ENCODE measurements at regions not wholly inside any gene's neighbourhood (a gene's known extent, or its start where the extent isn't known, plus 50 kb on each side); places are given as distances from the start of the nearest gene placed in this dataset.
"Not testable (repeated sequence)": the region's sequence is repeated elsewhere in the genome, so short reads cannot be mapped to it uniquely, and the experiment has no call there.

DNA sequence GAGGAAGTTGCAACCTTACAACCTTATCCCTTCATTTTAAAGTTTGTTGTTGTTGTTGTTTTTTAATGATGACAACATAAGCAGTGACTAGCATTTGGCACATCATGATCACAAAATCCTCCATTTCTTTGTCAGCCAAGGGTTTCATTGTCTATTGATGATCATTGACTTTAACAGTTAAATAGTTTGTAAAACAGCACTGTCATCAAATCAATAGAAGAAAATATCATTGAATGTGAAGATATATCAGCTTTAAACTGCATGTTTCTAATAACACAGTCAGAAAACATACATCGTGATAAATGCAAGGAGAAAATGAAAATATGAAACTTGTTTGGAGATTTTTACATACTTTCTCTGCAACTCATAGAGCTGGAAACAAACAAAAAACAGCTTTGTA is 922.3 kb upstream of the LRFN5 start:
- peaks cover 0 to 3% of the 10 kb centered on the region in 2 donors for H3K9me3 Mint-ChIP-seq
- no peaks in the 10 kb centered on the region for H3K4me1 Mint-ChIP-seq (ENCODE audit: low read depth)
- H3K4me3 Mint-ChIP-seq, result no peak overlapping the region
- no peaks in the 10 kb centered on the region for H3K36me3 Mint-ChIP-seq (ENCODE audit: insufficient read depth in 2 of 2)
- DNase-seq (no peak), ATAC-seq (replicated peaks in 1 of 2) (no peak)
- no peak overlapping the region for H3K27ac Mint-ChIP-seq
- H3K27me3 Mint-ChIP-seq (ENCODE audit: low read depth), result no peaks in the 10 kb centered on the region

DNA sequence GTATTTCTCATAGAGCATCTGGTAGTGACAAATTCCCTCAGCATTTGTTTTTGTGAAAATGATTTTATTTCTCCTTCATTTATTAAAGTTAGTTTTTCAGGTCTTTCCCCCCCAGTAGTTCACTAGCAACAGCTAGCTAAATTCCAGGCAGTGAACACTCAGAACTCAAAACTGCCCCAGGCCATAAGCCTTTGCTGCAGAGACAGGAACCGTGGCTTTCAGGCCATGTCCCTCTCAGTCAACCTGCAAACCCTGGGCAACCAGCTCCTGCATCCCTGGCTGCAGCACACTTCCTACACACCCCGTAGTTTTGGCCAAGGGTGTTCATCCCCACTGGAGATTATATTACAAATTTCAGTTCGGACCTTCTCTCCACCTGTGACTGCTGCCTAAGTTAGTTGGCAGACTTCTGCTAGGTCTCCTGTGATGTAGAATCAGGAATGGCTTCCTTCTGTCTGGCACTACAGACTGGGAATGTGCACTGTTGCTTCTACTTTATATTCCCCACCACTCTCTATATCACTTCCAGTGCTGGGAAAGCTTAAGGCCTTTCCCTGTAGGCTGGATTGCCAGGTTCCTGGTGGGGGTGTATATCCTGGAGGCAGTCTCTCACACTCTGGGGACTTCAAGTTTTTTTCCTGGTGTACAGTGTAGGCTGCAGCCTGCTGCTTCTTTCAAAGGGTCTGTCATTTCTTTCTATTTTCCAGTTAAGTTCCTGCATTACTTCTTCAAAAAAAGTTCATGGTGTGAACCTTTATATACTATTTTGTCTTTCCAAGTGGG is 924.4 kb upstream of the LRFN5 start:
- Mint-ChIP-seq H3K27me3 (ENCODE audit: low read depth) (no peaks in the 10 kb centered on the region), H3K4me3 (no peak overlapping the region), H3K27ac (peak overlapping the region; percentile 33), H3K9me3 (peaks cover 2 to 3% of the 10 kb centered on the region in 2 donors), H3K4me1 (ENCODE audit: low read depth) (no peaks in the 10 kb centered on the region), H3K36me3 (ENCODE audit: insufficient read depth in 2 of 2) (no peaks in the 10 kb centered on the region)
- no peak for ATAC-seq (replicated peaks in 1 of 2)
- no peak for DNase-seq

DNA sequence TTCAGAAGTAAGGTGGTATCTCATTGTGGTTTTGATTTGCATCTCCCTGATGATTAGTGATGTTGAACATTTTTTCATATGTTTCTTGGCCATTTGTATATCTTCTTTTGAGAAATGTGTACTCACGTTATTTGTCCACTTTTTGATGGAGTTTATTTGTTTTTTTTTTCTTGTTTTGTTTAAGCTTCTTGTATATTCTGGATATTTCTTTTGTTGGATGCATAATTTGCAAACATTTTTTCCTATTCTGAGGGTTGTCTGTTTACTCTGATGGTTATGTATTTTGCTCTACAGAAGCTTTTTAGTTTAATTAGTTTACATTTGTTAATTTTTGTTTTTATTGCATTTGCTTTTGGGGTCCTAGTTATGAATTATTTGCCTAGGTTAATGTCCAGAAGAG is 927.4 kb upstream of the LRFN5 start:
- ATAC-seq (replicated peaks in 1 of 2) (no peak), DNase-seq (no peak)
- no peak overlapping the region for H3K27ac Mint-ChIP-seq
- H3K36me3 Mint-ChIP-seq (ENCODE audit: insufficient read depth in 2 of 2), result no peaks in the 10 kb centered on the region
- H3K4me1 Mint-ChIP-seq (ENCODE audit: low read depth), result no peaks in the 10 kb centered on the region
- H3K27me3 Mint-ChIP-seq (ENCODE audit: low read depth), result no peaks in the 10 kb centered on the region
- no peak overlapping the region for H3K4me3 Mint-ChIP-seq
- H3K9me3 Mint-ChIP-seq, result peaks cover 3 to 4% of the 10 kb centered on the region in 2 donors

DNA sequence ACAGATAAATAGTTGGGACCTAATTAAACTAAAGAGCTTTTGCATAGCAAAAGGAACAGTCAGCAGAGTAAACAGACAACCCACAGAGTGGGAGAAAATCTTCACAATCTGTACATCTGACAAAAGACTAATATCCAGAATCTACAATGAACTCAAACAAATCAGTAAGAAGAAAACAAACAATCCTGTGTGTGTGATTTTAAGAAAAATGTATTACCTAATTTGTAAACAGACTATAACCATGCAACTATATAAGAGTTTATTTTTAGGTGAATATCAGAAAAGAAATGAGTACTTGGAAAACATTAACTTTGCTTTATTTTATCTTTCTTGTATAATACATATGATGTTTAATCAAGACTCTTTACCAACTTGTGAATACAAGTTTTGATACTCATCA is 929.5 kb upstream of the LRFN5 start:
- H3K36me3 Mint-ChIP-seq (ENCODE audit: insufficient read depth in 2 of 2); H3K27ac Mint-ChIP-seq; H3K4me3 Mint-ChIP-seq; H3K4me1 Mint-ChIP-seq (ENCODE audit: low read depth); H3K27me3 Mint-ChIP-seq (ENCODE audit: low read depth); H3K9me3 Mint-ChIP-seq; DNase-seq; ATAC-seq (replicated peaks in 1 of 2): not testable (repeated sequence)

DNA sequence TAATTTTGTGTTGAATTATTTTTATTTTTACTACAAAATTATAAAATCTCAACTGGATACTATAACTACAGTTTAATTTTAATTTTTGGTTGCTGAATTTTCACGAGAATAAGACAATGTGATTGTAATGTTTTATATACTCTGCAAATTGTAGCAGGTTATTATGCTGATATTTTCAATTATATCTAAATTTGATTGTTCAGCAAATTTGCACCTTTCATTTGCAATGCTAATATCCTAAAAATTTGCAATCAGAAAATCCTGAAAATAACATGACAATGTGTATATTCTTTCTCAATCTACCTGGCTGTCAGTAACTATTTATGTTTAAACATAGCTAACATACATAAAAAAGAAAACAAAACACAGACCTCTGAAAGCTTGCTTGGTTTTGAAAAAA is 932.2 kb upstream of the LRFN5 start:
- DNase-seq, result no peak
- no peak overlapping the region for H3K27ac Mint-ChIP-seq
- no peaks in the 10 kb centered on the region for H3K27me3 Mint-ChIP-seq (ENCODE audit: low read depth)
- no peak for ATAC-seq (replicated peaks in 1 of 2)
- no peak overlapping the region for H3K4me3 Mint-ChIP-seq
- no peaks in the 10 kb centered on the region for H3K36me3 Mint-ChIP-seq (ENCODE audit: insufficient read depth in 2 of 2)
- peaks cover 0 to 6% of the 10 kb centered on the region in 2 donors for H3K9me3 Mint-ChIP-seq
- no peaks in the 10 kb centered on the region for H3K4me1 Mint-ChIP-seq (ENCODE audit: low read depth)

DNA sequence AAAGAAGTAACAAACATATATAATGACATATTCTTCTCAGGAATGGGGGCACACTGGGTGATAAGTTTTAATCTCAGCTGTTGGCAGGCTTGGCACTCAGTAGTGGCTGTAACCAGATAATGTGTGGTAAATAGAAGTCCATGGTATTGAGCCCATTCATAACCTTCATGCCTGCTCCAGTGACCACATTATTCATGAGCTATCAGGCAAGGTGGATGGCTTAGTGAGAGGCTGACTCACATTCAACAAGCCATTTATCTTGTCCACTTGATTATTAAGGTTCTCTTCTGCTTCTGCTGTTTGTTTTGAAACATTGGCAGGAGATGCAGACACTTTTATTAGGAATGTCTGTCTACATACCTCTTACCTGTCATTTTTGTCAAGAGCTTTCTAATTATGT is 950.4 kb upstream of the LRFN5 start:
- Mint-ChIP-seq H3K36me3 (ENCODE audit: insufficient read depth in 2 of 2) (no peaks in the 10 kb centered on the region), H3K4me3 (no peak overlapping the region), H3K27me3 (ENCODE audit: low read depth) (no peaks in the 10 kb centered on the region), H3K9me3 (peaks cover 0 to 7% of the 10 kb centered on the region in 2 donors), H3K4me1 (ENCODE audit: low read depth) (no peaks in the 10 kb centered on the region), H3K27ac (no peak overlapping the region)
- ATAC-seq (replicated peaks in 1 of 2) (no peak), DNase-seq (no peak)

DNA sequence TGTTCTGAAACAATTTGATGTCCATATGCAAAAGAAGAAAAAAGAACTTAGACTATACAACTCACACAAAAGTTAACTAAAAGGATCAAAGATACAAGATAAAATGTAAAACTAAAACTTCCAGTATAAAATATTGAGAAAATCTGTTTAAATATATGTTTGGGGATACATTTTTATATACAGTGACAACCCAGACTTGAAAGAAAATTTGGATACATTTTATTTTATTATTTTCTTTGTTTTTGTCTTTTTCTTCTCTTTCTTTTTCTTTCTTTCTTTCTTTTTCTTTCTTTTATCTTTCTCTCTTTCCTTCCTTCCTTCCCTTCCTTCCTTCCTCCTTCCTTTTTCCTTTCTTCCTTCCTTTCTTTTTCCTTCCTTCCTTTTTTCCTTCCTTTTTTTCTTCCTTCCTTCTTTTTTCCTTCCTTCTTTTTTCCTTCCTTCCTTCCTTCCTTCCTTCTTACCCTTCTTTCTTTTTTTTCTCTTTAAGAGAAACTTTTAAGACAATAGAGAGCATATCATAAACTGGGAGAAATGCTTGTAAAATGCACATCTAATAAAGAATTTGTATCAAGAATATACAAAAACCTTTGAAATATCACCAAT is 954.5 kb upstream of the LRFN5 start:
- peak overlapping the region; percentile 31 for H3K27ac Mint-ChIP-seq

DNA sequence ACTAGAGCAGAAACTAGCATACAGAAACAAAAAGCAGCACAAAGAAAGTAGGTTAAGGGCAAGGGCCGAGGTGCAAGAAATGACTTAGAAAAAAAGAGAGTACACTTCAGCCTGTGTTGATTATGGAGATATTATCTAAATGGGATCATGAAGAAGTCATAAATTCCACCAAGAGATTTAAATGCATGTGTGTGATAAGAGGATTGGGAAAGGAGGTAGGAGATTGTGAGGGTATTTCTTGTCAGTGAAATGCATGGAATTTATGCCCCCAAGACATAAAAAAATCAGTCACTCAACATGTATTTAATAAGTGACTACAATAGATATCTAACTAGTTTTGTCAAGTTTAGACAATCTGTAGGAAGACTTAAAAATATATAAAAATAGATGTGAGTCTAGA is 976.2 kb upstream of the LRFN5 start:
- no peak for DNase-seq
- Mint-ChIP-seq H3K27me3 (ENCODE audit: low read depth) (no peaks in the 10 kb centered on the region), H3K4me1 (ENCODE audit: low read depth) (no peaks in the 10 kb centered on the region), H3K36me3 (ENCODE audit: insufficient read depth in 2 of 2) (no peaks in the 10 kb centered on the region), H3K27ac (no peak overlapping the region), H3K9me3 (no peaks in the 10 kb centered on the region), H3K4me3 (no peak overlapping the region)
- ATAC-seq (replicated peaks in 1 of 2), result no peak

More for the DNA sequence above, 954.5 kb upstream of the LRFN5 start:
- Mint-ChIP-seq H3K4me3 (no peak overlapping the region), H3K4me1 (ENCODE audit: low read depth) (no peaks in the 10 kb centered on the region), H3K27me3 (ENCODE audit: low read depth) (no peaks in the 10 kb centered on the region), H3K9me3 (peaks cover 0 to 7% of the 10 kb centered on the region in 2 donors), H3K36me3 (ENCODE audit: insufficient read depth in 2 of 2) (no peaks in the 10 kb centered on the region)
- DNase-seq (no peak), ATAC-seq (replicated peaks in 1 of 2) (no peak)

DNA sequence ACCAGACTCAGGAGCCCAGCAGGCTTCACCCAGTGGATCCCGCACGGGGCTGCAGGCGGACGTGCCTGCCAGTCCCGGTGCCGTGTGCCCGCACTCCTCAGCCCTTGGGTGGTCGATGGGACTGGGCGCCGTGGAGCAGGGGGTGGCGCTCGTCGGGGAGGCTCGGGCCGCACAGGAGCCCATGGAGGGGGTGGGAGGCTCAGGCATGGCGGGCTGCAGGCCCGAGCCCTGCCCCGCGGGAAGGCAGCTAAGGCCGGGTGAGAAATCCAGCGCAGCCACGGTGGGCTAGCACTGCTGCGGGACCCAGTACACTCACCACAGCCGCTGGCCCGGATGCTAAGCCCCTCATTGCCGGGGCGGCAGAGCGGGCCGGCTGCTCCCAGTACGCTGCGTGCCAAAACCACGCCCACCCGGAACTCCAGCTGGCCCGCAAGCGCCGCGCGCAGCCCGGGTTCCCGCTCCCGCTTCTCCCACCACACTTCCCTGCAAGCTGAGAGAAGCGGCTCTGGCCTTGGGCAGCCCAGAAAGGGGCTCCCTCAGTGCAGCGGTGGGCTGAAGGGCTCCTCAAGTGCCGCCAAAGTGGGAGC is 977.0 kb upstream of the LRFN5 start:
- H3K4me1 Mint-ChIP-seq (ENCODE audit: low read depth); ATAC-seq (replicated peaks in 1 of 2); H3K4me3 Mint-ChIP-seq; H3K27me3 Mint-ChIP-seq (ENCODE audit: low read depth); DNase-seq; H3K9me3 Mint-ChIP-seq; H3K36me3 Mint-ChIP-seq (ENCODE audit: insufficient read depth in 2 of 2); H3K27ac Mint-ChIP-seq: not testable (repeated sequence)

DNA sequence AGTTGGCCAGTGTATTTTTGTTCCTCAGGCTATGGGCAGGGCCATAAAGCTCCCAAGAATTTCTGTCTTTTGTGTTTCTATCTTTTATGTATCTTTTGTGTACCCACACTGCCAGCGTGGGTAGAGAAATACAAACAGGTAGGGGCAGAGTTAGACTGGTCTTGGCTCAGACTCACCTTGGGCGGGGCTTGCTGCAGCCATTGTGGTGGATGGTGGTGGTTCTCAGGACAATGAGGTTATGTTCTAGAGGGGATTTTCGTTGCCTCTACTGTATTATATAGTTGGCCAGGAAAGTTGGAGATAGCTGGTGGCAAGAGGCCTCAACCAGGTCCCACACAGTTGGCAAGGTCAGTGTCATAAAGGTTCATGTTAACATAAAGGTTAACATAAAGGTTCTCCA is 977.5 kb upstream of the LRFN5 start:
- Mint-ChIP-seq H3K36me3 (ENCODE audit: insufficient read depth in 2 of 2) (no peaks in the 10 kb centered on the region), H3K9me3 (no peaks in the 10 kb centered on the region), H3K4me1 (ENCODE audit: low read depth) (no peaks in the 10 kb centered on the region), H3K27ac (no peak overlapping the region), H3K27me3 (ENCODE audit: low read depth) (no peaks in the 10 kb centered on the region), H3K4me3 (no peak overlapping the region)
- DNase-seq, result no peak
- no peak for ATAC-seq (replicated peaks in 1 of 2)

DNA sequence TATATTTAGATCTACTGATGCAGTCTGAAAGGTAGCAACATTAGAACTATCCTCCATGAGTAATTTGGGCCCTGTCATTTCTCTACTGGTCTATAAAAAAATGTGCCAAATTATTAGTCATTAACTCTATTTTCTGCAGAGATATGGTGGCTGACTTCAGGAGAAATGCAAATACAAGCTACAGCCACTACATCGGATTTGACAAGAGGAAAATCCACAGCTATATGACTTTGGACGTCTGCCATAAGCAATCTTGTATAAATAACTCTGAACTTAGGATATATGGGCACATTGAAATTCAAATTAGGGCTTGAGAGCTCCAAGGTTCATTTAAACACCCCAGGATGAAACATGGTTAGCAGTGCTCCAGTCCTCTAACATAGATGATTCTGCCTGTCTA is 983.0 kb upstream of the LRFN5 start:
- H3K27me3 Mint-ChIP-seq (ENCODE audit: low read depth), result no peaks in the 10 kb centered on the region
- H3K4me3 Mint-ChIP-seq, result no peak overlapping the region
- no peaks in the 10 kb centered on the region for H3K36me3 Mint-ChIP-seq (ENCODE audit: insufficient read depth in 2 of 2)
- DNase-seq, result no peak
- no peak overlapping the region for H3K27ac Mint-ChIP-seq
- H3K4me1 Mint-ChIP-seq (ENCODE audit: low read depth), result no peaks in the 10 kb centered on the region
- ATAC-seq (replicated peaks in 1 of 2), result no peak
- H3K9me3 Mint-ChIP-seq, result no peaks in the 10 kb centered on the region

DNA sequence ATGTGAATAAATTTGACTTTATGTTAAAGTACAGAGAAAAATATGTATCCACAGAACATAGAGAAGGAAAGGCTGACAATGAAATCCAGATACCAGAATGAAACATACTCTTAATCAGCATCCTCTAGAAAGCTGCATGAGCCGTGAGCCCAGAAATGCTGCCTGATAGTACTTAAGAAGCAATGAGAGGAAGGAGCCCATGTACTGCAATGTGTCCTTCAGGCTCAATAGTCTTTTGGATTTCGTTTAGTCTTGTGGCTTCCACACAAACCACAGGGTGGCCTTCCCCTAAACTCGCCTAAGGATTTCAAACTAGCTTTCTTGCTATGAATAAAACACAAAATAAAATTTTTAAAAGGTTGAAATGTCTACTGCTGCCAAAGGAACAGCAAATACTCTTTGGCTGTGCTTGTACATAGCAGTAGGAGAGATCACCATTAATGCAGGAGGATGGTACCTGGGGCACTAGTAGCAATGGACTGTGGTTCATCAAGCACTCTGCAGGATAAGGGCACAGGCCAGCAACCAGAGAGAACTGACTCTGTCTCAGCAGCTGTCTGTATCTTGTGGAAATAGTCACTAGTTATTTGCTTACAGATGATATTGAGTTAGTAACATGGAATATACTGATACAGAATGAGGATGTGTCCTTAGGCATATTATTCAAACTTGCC is 988.3 kb upstream of the LRFN5 start:
- H3K9me3 Mint-ChIP-seq, result peaks cover 3 to 4% of the 10 kb centered on the region in 2 donors
- no peak for ATAC-seq (replicated peaks in 1 of 2)
- H3K36me3 Mint-ChIP-seq (ENCODE audit: insufficient read depth in 2 of 2), result no peaks in the 10 kb centered on the region
- no peaks in the 10 kb centered on the region for H3K4me1 Mint-ChIP-seq (ENCODE audit: low read depth)
- H3K27ac Mint-ChIP-seq, result no peak overlapping the region
- no peak for DNase-seq
- H3K4me3 Mint-ChIP-seq, result no peak overlapping the region
- no peaks in the 10 kb centered on the region for H3K27me3 Mint-ChIP-seq (ENCODE audit: low read depth)

DNA sequence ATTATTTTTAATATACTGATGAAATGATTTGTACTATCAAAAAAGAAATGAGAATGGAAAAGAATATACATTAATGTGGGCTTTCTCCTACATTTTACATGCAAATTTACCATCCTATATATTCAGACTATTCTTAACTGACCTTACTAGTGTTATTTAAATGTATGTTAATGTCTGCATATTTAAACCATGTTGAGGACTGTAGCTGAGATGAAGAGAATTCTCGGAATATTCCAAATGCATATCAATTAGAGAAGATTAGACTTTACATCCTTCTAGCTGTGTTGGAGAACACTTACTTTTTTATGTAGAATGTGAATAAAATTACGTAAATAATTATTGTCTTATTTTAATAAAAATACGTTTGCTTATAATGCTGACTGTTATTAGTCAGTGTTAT is 990.1 kb upstream of the LRFN5 start:
- Mint-ChIP-seq H3K9me3 (peaks cover 5 to 7% of the 10 kb centered on the region in 2 donors), H3K27ac (no peak overlapping the region), H3K27me3 (ENCODE audit: low read depth) (no peaks in the 10 kb centered on the region), H3K4me1 (ENCODE audit: low read depth) (no peaks in the 10 kb centered on the region), H3K36me3 (ENCODE audit: insufficient read depth in 2 of 2) (no peaks in the 10 kb centered on the region), H3K4me3 (no peak overlapping the region)
- DNase-seq, result no peak
- ATAC-seq (replicated peaks in 1 of 2), result no peak
